GM12878 (cell line): ENCODE measurements at regions not wholly inside any gene's neighbourhood (a gene's known extent, or its start where the extent isn't known, plus 50 kb on each side); places are given as distances from the start of the nearest gene placed in this dataset.

Experiments
- ATAC-seq: fragments of 200-7000 bp; cut with Tn5 transposase; 3 replicates; pipeline ENCODE4 v1.9.1; 2020; ENCODE audit warnings: mild to moderate bottlenecking, moderate library complexity
- BruUV-seq: library from RNA; stranded (reverse); fragments of 400-500 nt; replicated peaks from 2 replicates; lab custom pipeline; 2021; lab: Mats Ljungman, UMichigan
- CTCF ChIA-PET: fragments of 300-600 bp; sonication (Branson Sonifier 250); formaldehyde crosslinking; extraction: SDS; loops from one replicate; lab custom pipeline; 2021; ENCODE audit warnings: inconsistent platforms; lab: Yijun Ruan, JAX
- POLR2A ChIA-PET: fragments of 350-600 bp; formaldehyde crosslinking; extraction: SDS; loops from one replicate; lab custom pipeline; 2021; ENCODE audit warnings: inconsistent platforms; lab: Charles Lee
- RAD21 ChIA-PET: fragments of 300-600 bp; sonication (Branson Sonifier 250); formaldehyde crosslinking; loops from one replicate; lab custom pipeline; 2023; ENCODE audit warnings: antibody characterized with exemption; ENCODE audit not compliant: unreplicated experiment; lab: Charles Lee
- SMC1A ChIA-PET: fragments of 300-600 bp; sonication (Branson Sonifier 250); formaldehyde crosslinking; loops from one replicate; lab custom pipeline; 2023; ENCODE audit not compliant: unreplicated experiment, uncharacterized antibody; lab: Charles Lee
- DNase-seq: peaks from one replicate; pipeline ENCODE4 v3.0.0-alpha.2; 2011; ENCODE audit warnings: low read depth, low spot score
- FAIRE-seq: peaks from 3 replicates; lab custom pipeline; 2011; peaks lifted over from hg19 to GRCh38; lab: Jason Lieb, UNC
- H2AFZ ChIP-seq: 2 replicates; pipeline ENCODE4 v1.6.0; 2011; ENCODE audit warnings: low read depth, low read length, control low read depth; ENCODE audit not compliant: control insufficient read depth
- H3K27ac ChIP-seq: 2 replicates; pipeline ENCODE4 v1.5.1; 2011; ENCODE audit warnings: control low read depth; ENCODE audit not compliant: control insufficient read depth, insufficient read depth
- H3K27me3 ChIP-seq, 2 experiments: replicated peaks in 1 of 2; 2 replicates each; pipeline versions ENCODE4 v1.6.0 to v1.6.1; 2011; ENCODE audit warnings: low read length in 1 of 2; ENCODE audit not compliant: control insufficient read depth in 2 of 2, insufficient read depth in 2 of 2
- H3K36me3 ChIP-seq, 2 experiments: 2 replicates each; pipeline ENCODE4 v1.5.1; 2011; ENCODE audit warnings: low read length in 1 of 2; ENCODE audit not compliant: control insufficient read depth in 2 of 2, insufficient read depth in 2 of 2
- H3K4me1 ChIP-seq: 2 replicates; pipeline ENCODE4 v1.6.1; 2011; ENCODE audit warnings: mild to moderate bottlenecking, low read length, moderate library complexity, mixed read lengths; ENCODE audit not compliant: control insufficient read depth, insufficient read depth
- H3K4me2 ChIP-seq: 2 replicates; pipeline ENCODE4 v1.6.0; 2011; ENCODE audit warnings: control low read depth; ENCODE audit not compliant: control insufficient read depth, insufficient read depth
- H3K4me3 ChIP-seq: fragments of 200-600 bp; sonication (generic); 2 replicates; pipeline ENCODE4 v1.5.1; 2016
- H3K79me2 ChIP-seq: 2 replicates; pipeline ENCODE4 v1.6.0; 2011; ENCODE audit warnings: low read length; ENCODE audit not compliant: control insufficient read depth, insufficient read depth
- H3K9ac ChIP-seq: 2 replicates; pipeline ENCODE4 v1.8.0; 2011; ENCODE audit warnings: low read length, control low read depth, mixed read lengths; ENCODE audit not compliant: control insufficient read depth, insufficient read depth
- H3K9me3 ChIP-seq: replicated peaks from 3 replicates; pipeline ENCODE4 v1.5.1; 2011; ENCODE audit warnings: mild to moderate bottlenecking, low read length; ENCODE audit not compliant: control insufficient read depth, insufficient read depth
- H4K20me1 ChIP-seq: 2 replicates; pipeline ENCODE4 v1.6.0; 2011; ENCODE audit not compliant: control insufficient read depth, insufficient read depth
- ATF2 ChIP-seq: IDR thresholded peaks from 2 replicates; pipeline ENCODE4 v1.6.1; 2012; ENCODE audit warnings: low read length, inconsistent platforms
- BCL3 ChIP-seq: IDR thresholded peaks from 2 replicates; pipeline ENCODE4 v1.6.1; 2011; ENCODE audit warnings: borderline replicate concordance, low read depth, mild to moderate bottlenecking, moderate library complexity, low read length; ENCODE audit not compliant: insufficient read depth, poor library complexity, severe bottlenecking
- BRCA1 ChIP-seq: IDR thresholded peaks from 2 replicates; pipeline ENCODE4 v1.6.1; 2011; ENCODE audit warnings: low read depth, low read length, improper control_type of control experiment
- CBFB ChIP-seq: IDR thresholded peaks from 2 replicates; pipeline ENCODE4 v1.6.1; 2016; ENCODE audit warnings: antibody characterized with exemption, low read depth
- CTCF ChIP-seq, 3 experiments: IDR thresholded peaks in 2 of 3; conservative IDR thresholded peaks in 1 of 3; 2 replicates each; pipeline ENCODE4 v1.5.1; 2011; ENCODE audit warnings: low read depth in 3 of 3, low read length in 3 of 3, mild to moderate bottlenecking in 3 of 3, control low read depth in 2 of 3, moderate library complexity in 2 of 3, inconsistent platforms in 1 of 3, mixed read lengths in 1 of 3; ENCODE audit not compliant: control insufficient read depth in 2 of 3, insufficient read depth in 1 of 3; ENCODE audit errors: extremely low read depth in 1 of 3
- KLF5 ChIP-seq: fragments of 450-650 bp; IDR thresholded peaks from 2 replicates; pipeline ENCODE4 v1.6.1; 2014; ENCODE audit warnings: mild to moderate bottlenecking; ENCODE audit not compliant: partially characterized antibody
- NFXL1 ChIP-seq: fragments of 450-650 bp; IDR thresholded peaks from 2 replicates; pipeline ENCODE4 v1.6.1; 2017; ENCODE audit warnings: antibody characterized with exemption, mild to moderate bottlenecking, borderline replicate concordance
- WGBS: methylation state at CpG from one replicate; pipeline ENCODE4 v1.1.6; 2016; ENCODE audit warnings: low lambda C conversion rate; ENCODE audit not compliant: insufficient replicate concordance, insufficient coverage; ENCODE audit errors: missing lambda C conversion rate; 5-methylcytosine and 5-hydroxymethylcytosine counted together
- in situ Hi-C: fragments of 300-500 bp; cut with MboI; formaldehyde crosslinking; loops from 9 replicates; pipeline ENCODE4 v1.14.3; 2018; ENCODE audit warnings: mixed read lengths
- intact Hi-C: fragments of 100-400 bp; cut with micrococcal nuclease; formaldehyde crosslinking; loops from one replicate; pipeline ENCODE4 v1.14.2; 2022; ENCODE audit not compliant: unreplicated experiment

GRCh38 chr6:159513074-159513720 is 179.8 kb downstream of the SOD2 start:
- H3K9ac ChIP-seq = no peak overlapping the region
- SMC1A ChIA-PET = no interaction called here
- no peak overlapping the region for H3K4me3 ChIP-seq
- no peaks in the 10 kb centered on the region for H3K27me3 ChIP-seq
- no peaks in the 10 kb centered on the region for H4K20me1 ChIP-seq
- no peak overlapping the region for H2AFZ ChIP-seq
- H3K27ac ChIP-seq = no peak overlapping the region
- no peak overlapping the region for H3K4me2 ChIP-seq
- 36% methylated on average over 7 of the region's 7 CpGs for WGBS
- no peak for DNase-seq
- RAD21 ChIA-PET = no interaction called here
- TF ChIP-seq NFXL1 (no peak), KLF5 (no peak), BCL3 (no peak), ATF2 (no peak), BRCA1 (no peak), CBFB (no peak), CTCF (IDR thresholded peaks at IDR 0.05 in 2 of 3, conservative IDR thresholded peaks at IDR 0.05 in 1 of 3; ENCODE audit: control insufficient read depth in 2 of 3, extremely low read depth in 1 of 3, insufficient read depth in 1 of 3, low read depth in 3 of 3, low read length in 3 of 3) (no peak)
- CTCF ChIA-PET = no interaction called here
- ATAC-seq = no peak
- no TSS peak for BruUV-seq
- intact Hi-C loops (no loop called here), in situ Hi-C loops (no loop called here)
- H3K79me2 ChIP-seq = no peaks in the 10 kb centered on the region
- H3K9me3 ChIP-seq = no peaks in the 10 kb centered on the region
- H3K36me3 ChIP-seq = no peaks in the 10 kb centered on the region
- no peaks in the 10 kb centered on the region for H3K4me1 ChIP-seq
- POLR2A ChIA-PET = interaction anchor here (0.6 kb wide), 1 partner anchor 48 kb away, joined by 7 read pairs; no protein-coding TSS in a partner anchor
- FAIRE-seq = no peak
